Heart right ventricle (tissue), 16 donors: ENCODE measurements at regions not wholly inside any gene's neighbourhood (a gene's known extent, or its start where the extent isn't known, plus 50 kb on each side); places are given as distances from the start of the nearest gene placed in this dataset.

Source experiments
- ATAC-seq, 8 donors: fragments of 200-7000 bp; cut with Tn5 transposase; one replicate each; pipeline ENCODE4 v1.9.1; 2020; ENCODE audit warnings: mild to moderate bottlenecking in 8 of 8, moderate library complexity in 8 of 8, moderate number of reproducible peaks in 1 of 8
- DNase-seq, 2 donors: peaks; one replicate each; pipeline ENCODE4 v3.0.0-alpha.2; 2020
- H3K27ac ChIP-seq, 10 donors: fragments of 200-600 bp; sonication (generic) in 2 of 10; one replicate each; pipeline versions ENCODE4 v1.5.0 to v1.8.0; 2020 to 2022; ENCODE audit warnings: mild to moderate bottlenecking in 3 of 10
- H3K27me3 ChIP-seq, 7 donors: fragments of 200-600 bp; one replicate each; pipeline ENCODE4 v1.8.0; 2021 to 2022; ENCODE audit warnings: mild to moderate bottlenecking in 2 of 7
- H3K36me3 ChIP-seq, 9 donors: fragments of 200-600 bp; sonication (generic) in 1 of 9; one replicate each; pipeline versions ENCODE4 v1.5.0 to v1.8.0; 2020 to 2022; ENCODE audit warnings: mild to moderate bottlenecking in 2 of 9
- H3K4me1 ChIP-seq, 9 donors: fragments of 200-600 bp; sonication (generic) in 1 of 9; one replicate each; pipeline versions ENCODE4 v1.5.0 to v1.8.0; 2020 to 2022; ENCODE audit warnings: mild to moderate bottlenecking in 4 of 9
- H3K4me3 ChIP-seq, 10 donors: fragments of 200-600 bp; sonication (generic) in 2 of 10; one replicate each; pipeline versions ENCODE4 v1.5.0 to v1.8.0; 2020 to 2022; ENCODE audit warnings: mild to moderate bottlenecking in 7 of 10, moderate library complexity in 2 of 10
- H3K9me3 ChIP-seq, 11 donors: fragments of 200-600 bp in 10 of 11; sonication (generic) in 2 of 11; one replicate each; pipeline versions ENCODE4 v1.5.0 to v1.8.0; 2013 to 2022; ENCODE audit warnings: mild to moderate bottlenecking in 2 of 11, control low read depth in 1 of 11, moderate library complexity in 1 of 11
- CTCF ChIP-seq, 9 donors: fragments of 200-600 bp; sonication (generic) in 2 of 9; IDR thresholded peaks; one replicate each; pipeline versions ENCODE4 v1.5.0 to v1.8.0; 2021 to 2022; ENCODE audit warnings: antibody characterized with exemption in 9 of 9, mild to moderate bottlenecking in 5 of 9, moderate library complexity in 1 of 9
- WGBS, 2 donors: extraction: QIAGEN DNeasy Blood & Tissue Kit; methylation state at CpG; one replicate each; pipeline ENCODE4 v1.1.7; 2013; ENCODE audit warnings: inconsistent platforms in 1 of 2; 5-methylcytosine and 5-hydroxymethylcytosine counted together
- intact Hi-C, 10 donors: fragments of 100-400 bp; cut with DNase I; formaldehyde crosslinking; loops; one replicate each; pipeline versions ENCODE4 v1.11.1 to v1.14.2; 2022
- donor health status: Arrhythmogenic right ventricular cardiomyopathy.
- donor health status: ischemic (EF 13 %, LVEDD 7.1; RV severe dilation, severe dysfunction).
- donor health status: healthy with polysubstance abuse.
- donor health status: DM: no; HTN: yes; CAD: no.
- donor health status: DM: no; HTN: no; CAD: no.
- donor health status: ischemic (EF 25% LVEDD 6.9; RV normal size, moderate dysfunction).
- donor health status: ischemic (EF 25% LVEDD 5.7; RV mildly dilated, moderate dysfunction).
- donor health status: healthy.
- donor health status: DM: yes; HTN: yes; CAD: no.
- donor health status: Ischemic cardiomyopathy.
- donor health status: ischemic (EF 35%, LVEDD 5.7; RV mildly dilated, moderate dysfunction).
- donor health status: nonischemic (EF 11% LVEDD 7.7; RV severe dilation, severe dysfunction).
- donor health status: DM: yes; HTN: yes; CAD: no.
- donor health status: PGD.
- donor health status: ischemic (EF 29% LVEDD 5.4; RV normal size, mild dysfunction).
- donor health status: nonischemic (EF 23%, LVEDD 6.1; RV moderate dilation, normal function).

- no peaks in the 10 kb centered on the region for H3K4me1 ChIP-seq
- H3K36me3 ChIP-seq, result no peaks in the 10 kb centered on the region
- H3K9me3 ChIP-seq, result no peaks in the 10 kb centered on the region
- intact Hi-C loops, result no loop called here
- no peak for TF ChIP-seq CTCF (IDR thresholded peaks at IDR 0.05)
- ATAC-seq, result no peak
- no peak overlapping the region for H3K4me3 ChIP-seq
- WGBS, 2 donors, result 47 to 50% methylated on average over 2 of the region's 2 CpGs
- no peaks in the 10 kb centered on the region for H3K27me3 ChIP-seq
- DNase-seq, result no peak
- no peak overlapping the region for H3K27ac ChIP-seq
Measured at GRCh38 chr9:13053504-13053903, 226.0 kb downstream of the MPDZ start.

GRCh38 chr9:13054389-13054788, 225.1 kb downstream of the MPDZ start:
- 84 to 95% methylated on average over 1 of the region's 1 CpG for WGBS, 2 donors
- intact Hi-C loops, result no loop called here

More at GRCh38 chr9:13054389-13054788, 225.1 kb downstream of the MPDZ start:
- no peaks in the 10 kb centered on the region for H3K27me3 ChIP-seq
- ATAC-seq (no peak), DNase-seq (no peak)
- H3K9me3 ChIP-seq, result no peaks in the 10 kb centered on the region
- no peaks in the 10 kb centered on the region for H3K36me3 ChIP-seq
- no peak overlapping the region for H3K27ac ChIP-seq
- H3K4me1 ChIP-seq, result no peaks in the 10 kb centered on the region
- no peak for TF ChIP-seq CTCF (IDR thresholded peaks at IDR 0.05)
- H3K4me3 ChIP-seq, result no peak overlapping the region
